Peyer's patch (tissue), 4 donors: ENCODE measurements at regions not wholly inside any gene's neighbourhood (a gene's known extent, or its start where the extent isn't known, plus 50 kb on each side); places are given as distances from the start of the nearest gene placed in this dataset.

Experiments
- DNase-seq, 3 donors: peaks; one replicate each; pipeline ENCODE4 v3.0.0-alpha.2; 2017 to 2019
- H3K27ac ChIP-seq, 4 donors: fragments of 200-600 bp; sonication (generic); one replicate each; pipeline ENCODE4 v1.5.1; 2016 to 2019
- H3K27me3 ChIP-seq, 2 donors: fragments of 200-600 bp; sonication (generic); one replicate each; pipeline ENCODE4 v1.5.1; 2019
- H3K36me3 ChIP-seq, 3 donors: fragments of 200-600 bp; sonication (generic); one replicate each; pipeline ENCODE4 v1.5.1; 2016 to 2019
- H3K4me1 ChIP-seq, 4 donors: fragments of 200-600 bp; sonication (generic); one replicate each; pipeline ENCODE4 v1.5.1; 2016 to 2019
- H3K4me3 ChIP-seq, 4 donors: fragments of 200-600 bp; sonication (generic); 1 replicate in 3 of 4; 2 replicates in 1 of 4; pipeline ENCODE4 v1.5.1; 2016 to 2019; ENCODE audit warnings: mild to moderate bottlenecking in 1 of 4
- H3K9me3 ChIP-seq, 4 donors: fragments of 200-600 bp; sonication (generic); one replicate each; pipeline ENCODE4 v1.5.1; 2016 to 2019; ENCODE audit warnings: mild to moderate bottlenecking in 1 of 4
- POLR2A ChIP-seq, 2 donors: fragments of 450-650 bp; IDR thresholded peaks; one replicate each; pipeline ENCODE4 v1.5.1; 2017; ENCODE audit warnings: antibody characterized with exemption in 2 of 2, mild to moderate bottlenecking in 2 of 2, moderate library complexity in 2 of 2
- TF ChIP-seq, protein P1 (sequence below), 6 experiments: fragments of 450-650 bp in 4 of 6; fragments of 200-600 bp in 2 of 6; sonication (generic) in 1 of 6; IDR thresholded peaks; one replicate each; pipeline ENCODE4 v1.5.1; 2017 to 2019; ENCODE audit warnings: antibody characterized with exemption in 6 of 6, mild to moderate bottlenecking in 3 of 6, moderate library complexity in 1 of 6

DNA sequence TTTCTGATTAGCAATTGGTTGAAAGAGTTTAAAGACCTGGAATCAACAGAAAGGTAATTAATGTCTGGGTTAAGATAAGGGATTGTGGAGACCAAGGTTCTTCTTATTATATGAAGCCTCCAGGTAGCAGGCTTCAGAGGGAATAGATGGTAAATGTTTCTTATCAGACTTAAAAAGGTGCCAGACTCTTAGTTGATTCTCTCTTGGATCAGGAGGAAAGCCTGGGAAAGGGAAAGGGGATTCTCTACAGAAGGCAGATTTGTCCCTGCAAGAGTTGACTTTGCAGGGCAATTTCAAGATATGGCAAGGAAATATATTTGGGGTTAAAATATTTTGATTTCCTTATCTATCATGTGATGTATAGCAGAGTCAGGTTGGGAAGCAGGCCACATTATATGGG is 153.1 kb upstream of the ARL4C start:
- DNase-seq: no peak
- Histone ChIP-seq H3K9me3 (no peaks in the 10 kb centered on the region), H3K27ac (no peak overlapping the region), H3K36me3 (no peaks in the 10 kb centered on the region), H3K4me1 (no peaks in the 10 kb centered on the region), H3K27me3 (no peaks in the 10 kb centered on the region), H3K4me3 (no peak overlapping the region)
- TF ChIP-seq, protein P1, sequence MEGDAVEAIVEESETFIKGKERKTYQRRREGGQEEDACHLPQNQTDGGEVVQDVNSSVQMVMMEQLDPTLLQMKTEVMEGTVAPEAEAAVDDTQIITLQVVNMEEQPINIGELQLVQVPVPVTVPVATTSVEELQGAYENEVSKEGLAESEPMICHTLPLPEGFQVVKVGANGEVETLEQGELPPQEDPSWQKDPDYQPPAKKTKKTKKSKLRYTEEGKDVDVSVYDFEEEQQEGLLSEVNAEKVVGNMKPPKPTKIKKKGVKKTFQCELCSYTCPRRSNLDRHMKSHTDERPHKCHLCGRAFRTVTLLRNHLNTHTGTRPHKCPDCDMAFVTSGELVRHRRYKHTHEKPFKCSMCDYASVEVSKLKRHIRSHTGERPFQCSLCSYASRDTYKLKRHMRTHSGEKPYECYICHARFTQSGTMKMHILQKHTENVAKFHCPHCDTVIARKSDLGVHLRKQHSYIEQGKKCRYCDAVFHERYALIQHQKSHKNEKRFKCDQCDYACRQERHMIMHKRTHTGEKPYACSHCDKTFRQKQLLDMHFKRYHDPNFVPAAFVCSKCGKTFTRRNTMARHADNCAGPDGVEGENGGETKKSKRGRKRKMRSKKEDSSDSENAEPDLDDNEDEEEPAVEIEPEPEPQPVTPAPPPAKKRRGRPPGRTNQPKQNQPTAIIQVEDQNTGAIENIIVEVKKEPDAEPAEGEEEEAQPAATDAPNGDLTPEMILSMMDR (IDR thresholded peaks at IDR 0.05): no peak
- TF ChIP-seq POLR2A (IDR thresholded peaks at IDR 0.05): no peak

DNA sequence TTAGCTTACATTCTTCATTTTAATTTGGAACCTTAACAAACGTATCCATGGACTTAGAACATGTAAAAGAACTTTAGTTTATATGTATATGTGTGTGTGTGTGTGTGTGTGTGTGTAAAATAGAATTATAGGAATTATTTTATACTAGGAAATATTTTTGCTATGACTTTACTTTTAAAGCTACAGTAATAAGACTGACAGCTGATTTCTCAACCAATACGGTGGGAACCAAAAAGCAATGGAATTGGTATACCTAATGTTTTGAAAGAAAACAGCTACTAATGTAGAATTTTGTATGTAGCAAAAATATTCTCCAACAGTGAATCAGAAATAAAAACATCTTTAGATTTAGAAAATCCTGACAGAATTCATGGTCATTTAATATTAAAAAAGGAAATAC is 146.5 kb upstream of the ARL4C start:
- TF ChIP-seq, protein P1 (IDR thresholded peaks at IDR 0.05): no peak
- no peak for TF ChIP-seq POLR2A (IDR thresholded peaks at IDR 0.05)
- Histone ChIP-seq H3K36me3 (no peaks in the 10 kb centered on the region), H3K27me3 (no peaks in the 10 kb centered on the region), H3K27ac (no peak overlapping the region), H3K4me1 (no peaks in the 10 kb centered on the region), H3K9me3 (peaks cover 0 to 9% (median 0%) of the 10 kb centered on the region in 4 donors), H3K4me3 (no peak overlapping the region)
- DNase-seq: no peak

DNA sequence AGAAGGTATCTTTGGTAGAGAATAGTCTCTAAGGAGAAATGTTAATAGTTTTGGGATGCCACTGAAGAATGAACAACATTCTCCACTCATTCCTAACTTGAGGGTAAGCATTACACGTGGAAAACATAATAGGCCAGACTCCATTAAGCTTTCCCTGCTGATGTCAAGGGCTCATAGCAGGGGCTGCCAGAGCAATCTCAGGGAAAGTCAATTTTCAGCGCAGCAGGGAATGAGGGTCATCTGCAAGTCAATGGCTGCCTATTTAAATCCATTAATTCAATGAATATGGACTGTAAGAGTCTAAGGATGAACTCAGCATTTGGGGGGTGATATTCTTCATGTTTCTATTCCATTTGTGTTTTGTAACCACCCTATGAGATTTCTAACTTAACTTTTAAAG is 144.2 kb upstream of the ARL4C start:
- H3K4me1 ChIP-seq: no peaks in the 10 kb centered on the region
- no peak for DNase-seq
- peaks cover 0 to 9% (median 0%) of the 10 kb centered on the region in 4 donors for H3K9me3 ChIP-seq
- H3K36me3 ChIP-seq: no peaks in the 10 kb centered on the region
- no peaks in the 10 kb centered on the region for H3K27me3 ChIP-seq
- H3K4me3 ChIP-seq: no peak overlapping the region
- H3K27ac ChIP-seq: no peak overlapping the region
- TF ChIP-seq, protein P1 (IDR thresholded peaks at IDR 0.05): no peak

DNA sequence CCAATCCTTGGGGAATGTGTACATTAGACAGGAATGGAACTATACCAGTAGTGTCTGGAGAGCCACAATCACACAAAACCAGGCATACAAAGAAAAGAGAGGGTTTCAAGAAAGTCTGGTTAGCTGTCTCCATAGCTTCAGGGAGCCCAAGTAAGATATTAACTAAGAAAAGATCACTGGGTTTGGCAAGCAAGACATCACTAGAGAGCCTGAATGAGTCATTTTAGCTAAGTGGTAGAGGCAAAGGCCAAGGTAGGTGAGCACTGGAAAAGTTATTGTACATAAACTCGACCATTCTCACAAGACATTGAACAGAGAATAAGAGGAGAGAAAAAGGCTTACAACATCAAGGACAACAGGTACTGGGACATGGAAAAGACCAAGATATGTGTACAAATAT is 143.8 kb upstream of the ARL4C start:
- Histone ChIP-seq H3K36me3 (no peaks in the 10 kb centered on the region), H3K4me3 (no peak overlapping the region), H3K9me3 (peaks cover 0 to 9% (median 0%) of the 10 kb centered on the region in 4 donors), H3K27ac (no peak overlapping the region), H3K4me1 (no peaks in the 10 kb centered on the region), H3K27me3 (no peaks in the 10 kb centered on the region)
- no peak for DNase-seq
- TF ChIP-seq, protein P1 (IDR thresholded peaks at IDR 0.05): no peak
- no peak for TF ChIP-seq POLR2A (IDR thresholded peaks at IDR 0.05)

DNA sequence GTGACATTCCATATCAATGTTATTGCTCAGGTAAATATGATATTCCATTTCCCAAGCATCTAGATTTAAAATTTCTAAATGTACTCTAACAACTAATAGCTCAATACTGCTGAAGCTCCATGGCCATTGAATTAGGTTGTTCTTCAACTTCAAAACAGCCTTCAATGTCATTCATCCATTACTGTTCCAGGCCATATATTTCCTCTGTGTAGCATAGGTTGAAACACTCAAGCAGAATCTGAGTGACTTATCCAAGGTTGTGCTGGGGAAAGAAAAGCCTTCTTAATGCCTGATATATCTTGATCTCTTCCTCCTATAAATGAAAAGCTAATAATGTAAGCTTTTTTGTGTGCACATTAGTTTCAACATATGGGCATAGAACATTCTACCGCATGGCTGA is 142.1 kb upstream of the ARL4C start:
- Histone ChIP-seq H3K27me3 (no peaks in the 10 kb centered on the region), H3K27ac (no peak overlapping the region), H3K36me3 (no peaks in the 10 kb centered on the region), H3K4me3 (no peak overlapping the region), H3K9me3 (peaks cover 0 to 9% (median 0%) of the 10 kb centered on the region in 4 donors), H3K4me1 (no peaks in the 10 kb centered on the region)
- TF ChIP-seq, protein P1 (IDR thresholded peaks at IDR 0.05): no peak
- no peak for TF ChIP-seq POLR2A (IDR thresholded peaks at IDR 0.05)
- no peak for DNase-seq

DNA sequence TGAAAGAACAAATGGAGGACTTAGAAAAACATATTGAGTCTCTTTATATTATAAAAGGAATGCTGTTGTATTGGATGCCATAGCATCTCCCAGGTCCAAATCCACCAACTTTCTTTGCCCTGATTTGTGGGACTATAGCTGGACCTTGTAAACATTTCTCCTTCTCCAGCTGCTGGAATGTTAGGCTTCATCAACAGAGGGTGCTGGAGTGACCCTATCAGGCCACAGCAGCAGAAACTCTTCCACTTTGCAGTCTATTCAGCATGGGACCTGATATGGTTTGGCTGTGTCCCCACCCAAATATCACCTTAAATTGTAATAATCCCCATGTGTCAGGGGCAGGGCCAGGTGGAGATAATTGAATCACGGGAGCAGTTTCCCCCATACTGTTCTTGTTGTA is 138.4 kb upstream of the ARL4C start:
- TF ChIP-seq POLR2A (IDR thresholded peaks at IDR 0.05): no peak
- TF ChIP-seq, protein P1 (IDR thresholded peaks at IDR 0.05): no peak
- Histone ChIP-seq H3K27me3 (no peaks in the 10 kb centered on the region), H3K27ac (no peak overlapping the region), H3K9me3 (no peaks in the 10 kb centered on the region), H3K36me3 (no peaks in the 10 kb centered on the region), H3K4me1 (no peaks in the 10 kb centered on the region), H3K4me3 (no peak overlapping the region)
- DNase-seq: no peak
